ENCODE measurements at regions not wholly inside any gene's neighbourhood (a gene's known extent, or its start where the extent isn't known, plus 50 kb on each side); places are given as distances from the start of the nearest gene placed in this dataset.

- no peak overlapping the region for H3K9ac ChIP-seq
- no peak overlapping the region for H3K4me2 ChIP-seq
- H3K4me1 ChIP-seq (ENCODE audit: low read depth, poor library complexity, severe bottlenecking) = no peaks in the 10 kb centered on the region
- H2AFZ ChIP-seq (ENCODE audit: low read depth) = no peak overlapping the region
- no peaks in the 10 kb centered on the region for H3K27me3 ChIP-seq (ENCODE audit: insufficient read depth, low read depth)
- no peaks in the 10 kb centered on the region for H3K36me3 ChIP-seq (ENCODE audit: insufficient read depth)
- H4K20me1 ChIP-seq (ENCODE audit: insufficient read depth) = no peaks in the 10 kb centered on the region
- no peak overlapping the region for H3K4me3 ChIP-seq (IDR thresholded peaks at IDR 0.05; ENCODE audit: insufficient read depth, low read depth, low read length)
- no peak overlapping the region for H3K27ac ChIP-seq
- no peak for TF ChIP-seq CTCF (conservative IDR thresholded peaks at IDR 0.05; ENCODE audit: low read depth, low read length)
- H3K79me2 ChIP-seq (ENCODE audit: insufficient read depth, low read depth) = no peaks in the 10 kb centered on the region
These were observed 209.3 kb downstream of the AKAIN1 start for GRCh38 chr18:4987452-4988405.

- Histone ChIP-seq H3K4me1 (ENCODE audit: low read depth, poor library complexity, severe bottlenecking) (no peaks in the 10 kb centered on the region), H3K9ac (no peak overlapping the region), H3K36me3 (ENCODE audit: insufficient read depth) (no peaks in the 10 kb centered on the region), H3K27ac (no peak overlapping the region), H3K27me3 (ENCODE audit: insufficient read depth, low read depth) (no peaks in the 10 kb centered on the region), H3K4me3 (IDR thresholded peaks at IDR 0.05; ENCODE audit: insufficient read depth, low read depth, low read length) (no peak overlapping the region), H2AFZ (ENCODE audit: low read depth) (no peak overlapping the region), H3K79me2 (ENCODE audit: insufficient read depth, low read depth) (no peaks in the 10 kb centered on the region), H4K20me1 (ENCODE audit: insufficient read depth) (no peaks in the 10 kb centered on the region), H3K4me2 (no peak overlapping the region)
- TF ChIP-seq CTCF (conservative IDR thresholded peaks at IDR 0.05; ENCODE audit: low read depth, low read length) = no peak
These were observed 210.4 kb downstream of the AKAIN1 start for GRCh38 chr18:4986677-4987076.

- Histone ChIP-seq H3K4me3 (IDR thresholded peaks at IDR 0.05; ENCODE audit: insufficient read depth, low read depth, low read length) (no peak overlapping the region), H3K4me1 (ENCODE audit: low read depth, poor library complexity, severe bottlenecking) (no peaks in the 10 kb centered on the region), H3K36me3 (ENCODE audit: insufficient read depth) (no peaks in the 10 kb centered on the region), H3K79me2 (ENCODE audit: insufficient read depth, low read depth) (no peaks in the 10 kb centered on the region), H3K27ac (no peak overlapping the region), H4K20me1 (ENCODE audit: insufficient read depth) (no peaks in the 10 kb centered on the region), H2AFZ (ENCODE audit: low read depth) (no peak overlapping the region), H3K9ac (no peak overlapping the region), H3K27me3 (ENCODE audit: insufficient read depth, low read depth) (no peaks in the 10 kb centered on the region), H3K4me2 (no peak overlapping the region)
- no peak for TF ChIP-seq CTCF (conservative IDR thresholded peaks at IDR 0.05; ENCODE audit: low read depth, low read length)
These were observed 211.0 kb downstream of the AKAIN1 start for GRCh38 chr18:4986066-4986465.

GRCh38 chr18:4961121-4961909, 235.7 kb downstream of the AKAIN1 start:
- H2AFZ ChIP-seq (ENCODE audit: low read depth) = no peak overlapping the region
- H3K4me3 ChIP-seq (IDR thresholded peaks at IDR 0.05; ENCODE audit: insufficient read depth, low read depth, low read length) = no peak overlapping the region
- no peaks in the 10 kb centered on the region for H3K36me3 ChIP-seq (ENCODE audit: insufficient read depth)
- H3K4me2 ChIP-seq = no peak overlapping the region
- no peaks in the 10 kb centered on the region for H3K79me2 ChIP-seq (ENCODE audit: insufficient read depth, low read depth)
- no peak overlapping the region for H3K9ac ChIP-seq
- TF ChIP-seq CTCF (conservative IDR thresholded peaks at IDR 0.05; ENCODE audit: low read depth, low read length) = no peak
- no peaks in the 10 kb centered on the region for H4K20me1 ChIP-seq (ENCODE audit: insufficient read depth)
- no peak overlapping the region for H3K27ac ChIP-seq
- H3K27me3 ChIP-seq (ENCODE audit: insufficient read depth, low read depth) = no peaks in the 10 kb centered on the region
- no peaks in the 10 kb centered on the region for H3K4me1 ChIP-seq (ENCODE audit: low read depth, poor library complexity, severe bottlenecking)

Measured in KMS-11 (cell line).